Trophoblast cell (in vitro differentiated cells and primary cell): ENCODE measurements at regions not wholly inside any gene's neighbourhood (a gene's known extent, or its start where the extent isn't known, plus 50 kb on each side); places are given as distances from the start of the nearest gene placed in this dataset.

Experiments
- DNase-seq, 2 donors: peaks; one replicate each; pipeline ENCODE4 v3.0.0-alpha.2; 2016
- H2AFZ ChIP-seq: 2 replicates; pipeline ENCODE4 v1.6.1; 2013; ENCODE audit warnings: low read length, moderate library complexity, mild to moderate bottlenecking; ENCODE audit not compliant: insufficient read depth, poor library complexity
- H2AK5ac ChIP-seq: 2 replicates; pipeline ENCODE4 v1.6.1; 2013; ENCODE audit warnings: mild to moderate bottlenecking, low read length
- H2BK120ac ChIP-seq: 2 replicates; pipeline ENCODE4 v1.6.1; 2013; ENCODE audit warnings: low read length, mild to moderate bottlenecking, moderate library complexity; ENCODE audit not compliant: insufficient read depth, poor library complexity
- H2BK12ac ChIP-seq: 2 replicates; pipeline ENCODE4 v1.6.1; 2013; ENCODE audit warnings: mild to moderate bottlenecking, low read length, moderate library complexity
- H2BK5ac ChIP-seq: 2 replicates; pipeline ENCODE4 v1.6.1; 2013; ENCODE audit warnings: low read length, low read depth, moderate library complexity, mild to moderate bottlenecking; ENCODE audit not compliant: poor library complexity
- H3K14ac ChIP-seq: 2 replicates; pipeline ENCODE4 v1.6.1; 2013; ENCODE audit warnings: mild to moderate bottlenecking, low read length
- H3K18ac ChIP-seq: 2 replicates; pipeline ENCODE4 v1.6.1; 2013; ENCODE audit warnings: mild to moderate bottlenecking, low read length
- H3K23ac ChIP-seq: 2 replicates; pipeline ENCODE4 v1.6.1; 2013; ENCODE audit warnings: low read length
- H3K27ac ChIP-seq: 2 replicates; pipeline ENCODE4 v1.5.1; 2013; ENCODE audit warnings: low read depth, mild to moderate bottlenecking, inconsistent platforms, low read length, moderate library complexity
- H3K27me3 ChIP-seq: 2 replicates; pipeline ENCODE4 v1.6.1; 2013; ENCODE audit warnings: inconsistent platforms, mild to moderate bottlenecking, low read length, moderate library complexity; ENCODE audit not compliant: insufficient read depth
- H3K36me3 ChIP-seq, 2 experiments: 1 replicate in 1 of 2; 2 replicates in 1 of 2; pipeline ENCODE4 v1.6.1; 2013; ENCODE audit warnings: low read length in 2 of 2, mild to moderate bottlenecking in 2 of 2, moderate library complexity in 1 of 2; ENCODE audit not compliant: insufficient read depth in 2 of 2, control insufficient read depth in 1 of 2
- H3K4ac ChIP-seq: 2 replicates; pipeline ENCODE4 v1.6.1; 2013; ENCODE audit warnings: low read depth, mild to moderate bottlenecking, low read length, moderate library complexity
- H3K4me1 ChIP-seq, 2 experiments: 1 replicate in 1 of 2; 2 replicates in 1 of 2; pipeline ENCODE4 v1.6.1; 2013; ENCODE audit warnings: low read length in 2 of 2, mild to moderate bottlenecking in 2 of 2, moderate library complexity in 1 of 2; ENCODE audit not compliant: insufficient read depth in 2 of 2, control insufficient read depth in 1 of 2
- H3K4me2 ChIP-seq: 2 replicates; pipeline ENCODE4 v1.6.1; 2013; ENCODE audit warnings: inconsistent platforms, mild to moderate bottlenecking, low read length, moderate library complexity
- H3K4me3 ChIP-seq: 2 replicates; pipeline ENCODE4 v1.5.1; 2013; ENCODE audit warnings: mild to moderate bottlenecking, low read depth, low read length, inconsistent platforms
- H3K79me1 ChIP-seq: one replicate; pipeline ENCODE4 v1.6.1; 2013; ENCODE audit warnings: low read length
- H3K79me2 ChIP-seq: 2 replicates; pipeline ENCODE4 v1.6.1; 2013; ENCODE audit warnings: low read length, mild to moderate bottlenecking; ENCODE audit not compliant: control insufficient read depth, insufficient read depth, poor library complexity
- H3K9ac ChIP-seq: 2 replicates; pipeline ENCODE4 v1.6.1; 2013; ENCODE audit warnings: mild to moderate bottlenecking, low read length
- H3K9me3 ChIP-seq: 2 replicates; pipeline ENCODE4 v1.6.1; 2013; ENCODE audit warnings: low read depth, mild to moderate bottlenecking, control low read depth, inconsistent platforms, low read length; ENCODE audit not compliant: insufficient read depth
- H4K12ac ChIP-seq: 2 replicates; pipeline ENCODE4 v1.6.1; 2013; ENCODE audit warnings: low read depth, mild to moderate bottlenecking, low read length, moderate library complexity
- H4K8ac ChIP-seq: 2 replicates; pipeline ENCODE4 v1.6.1; 2013; ENCODE audit warnings: low read depth, mild to moderate bottlenecking, low read length, moderate library complexity
- H4K91ac ChIP-seq: one replicate; pipeline ENCODE4 v1.6.1; 2013; ENCODE audit warnings: low read depth, mild to moderate bottlenecking, low read length, moderate library complexity
- WGBS: extraction: QIAGEN DNeasy Blood & Tissue Kit; methylation state at CpG from one replicate; pipeline ENCODE4 v1.1.7; 2013; ENCODE audit warnings: missing lambda C conversion rate; ENCODE audit not compliant: insufficient read length, insufficient coverage; ENCODE audit errors: extremely low coverage; 5-methylcytosine and 5-hydroxymethylcytosine counted together

DNA sequence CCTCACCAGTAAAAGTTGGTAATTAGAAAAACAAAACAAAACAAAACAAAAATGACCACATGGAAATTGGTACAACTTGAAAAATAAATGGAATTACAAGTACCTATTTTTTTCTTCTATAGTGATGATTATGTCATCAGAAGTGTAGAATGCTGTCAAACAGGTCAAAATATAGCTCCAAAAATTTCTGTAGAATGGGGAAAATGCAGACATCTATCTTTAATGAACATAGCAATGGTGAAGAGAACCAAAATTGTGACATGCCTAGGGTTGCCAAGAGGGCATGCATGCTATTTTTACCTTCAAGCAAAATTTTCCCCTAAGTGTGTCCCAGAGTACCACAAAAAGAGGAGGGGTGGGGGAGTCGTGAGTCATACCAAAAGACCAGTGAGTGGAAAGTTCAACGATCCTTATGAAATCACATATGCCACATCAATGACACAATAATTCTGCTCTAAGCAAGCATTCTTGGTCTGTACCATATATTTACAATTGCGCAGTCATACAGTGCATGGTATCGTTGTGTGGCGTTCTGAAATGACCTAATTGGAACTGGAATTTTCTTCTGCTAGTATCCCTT, 1436.4 kb downstream of the SUCLG1 start:
- H4K91ac ChIP-seq: no peak overlapping the region
- no peaks in the 10 kb centered on the region for H3K4me1 ChIP-seq
- no peak overlapping the region for H2AK5ac ChIP-seq
- no peak overlapping the region for H2AFZ ChIP-seq
- no peak overlapping the region for H3K4me2 ChIP-seq
- no peak overlapping the region for H4K8ac ChIP-seq
- H3K9me3 ChIP-seq: no peaks in the 10 kb centered on the region
- no peaks in the 10 kb centered on the region for H3K36me3 ChIP-seq
- WGBS: no CpG with 5 or more reads among the region's 5 CpGs
- no peak overlapping the region for H2BK120ac ChIP-seq
- H3K4ac ChIP-seq: no peak overlapping the region
- H3K27me3 ChIP-seq: no peaks in the 10 kb centered on the region
- H3K79me2 ChIP-seq: no peaks in the 10 kb centered on the region
- H3K9ac ChIP-seq: no peak overlapping the region
- H3K4me3 ChIP-seq: no peak overlapping the region
- no peak overlapping the region for H4K12ac ChIP-seq
- H3K79me1 ChIP-seq: no peaks in the 10 kb centered on the region
- H3K14ac ChIP-seq: no peak overlapping the region
- peak; percentile 84 to 94 for DNase-seq
- H3K18ac ChIP-seq: no peak overlapping the region
- no peak overlapping the region for H3K23ac ChIP-seq
- H2BK12ac ChIP-seq: no peak overlapping the region
- H3K27ac ChIP-seq: no peak overlapping the region
- H2BK5ac ChIP-seq: no peak overlapping the region

- Histone ChIP-seq H3K79me1 (no peaks in the 10 kb centered on the region), H3K4me1 (no peaks in the 10 kb centered on the region), H3K4me3 (no peak overlapping the region), H3K79me2 (no peaks in the 10 kb centered on the region), H2AFZ (no peak overlapping the region), H3K36me3 (no peaks in the 10 kb centered on the region), H4K91ac (no peak overlapping the region), H3K23ac (no peak overlapping the region), H2BK5ac (no peak overlapping the region), H4K12ac (no peak overlapping the region), H3K18ac (no peak overlapping the region), H3K4ac (no peak overlapping the region), H2BK12ac (no peak overlapping the region), H3K9me3 (no peaks in the 10 kb centered on the region), H3K27ac (no peak overlapping the region), H3K4me2 (no peak overlapping the region), H3K9ac (no peak overlapping the region), H2BK120ac (no peak overlapping the region), H3K14ac (no peak overlapping the region), H2AK5ac (no peak overlapping the region), H4K8ac (no peak overlapping the region), H3K27me3 (no peaks in the 10 kb centered on the region)
- WGBS: no CpG with 5 or more reads among the region's 2 CpGs
- peak in 1 of 2 donors; percentile 14 for DNase-seq
These were observed 1441.6 kb downstream of the SUCLG1 start for GRCh38 chr2:83017366-83018090.

DNA sequence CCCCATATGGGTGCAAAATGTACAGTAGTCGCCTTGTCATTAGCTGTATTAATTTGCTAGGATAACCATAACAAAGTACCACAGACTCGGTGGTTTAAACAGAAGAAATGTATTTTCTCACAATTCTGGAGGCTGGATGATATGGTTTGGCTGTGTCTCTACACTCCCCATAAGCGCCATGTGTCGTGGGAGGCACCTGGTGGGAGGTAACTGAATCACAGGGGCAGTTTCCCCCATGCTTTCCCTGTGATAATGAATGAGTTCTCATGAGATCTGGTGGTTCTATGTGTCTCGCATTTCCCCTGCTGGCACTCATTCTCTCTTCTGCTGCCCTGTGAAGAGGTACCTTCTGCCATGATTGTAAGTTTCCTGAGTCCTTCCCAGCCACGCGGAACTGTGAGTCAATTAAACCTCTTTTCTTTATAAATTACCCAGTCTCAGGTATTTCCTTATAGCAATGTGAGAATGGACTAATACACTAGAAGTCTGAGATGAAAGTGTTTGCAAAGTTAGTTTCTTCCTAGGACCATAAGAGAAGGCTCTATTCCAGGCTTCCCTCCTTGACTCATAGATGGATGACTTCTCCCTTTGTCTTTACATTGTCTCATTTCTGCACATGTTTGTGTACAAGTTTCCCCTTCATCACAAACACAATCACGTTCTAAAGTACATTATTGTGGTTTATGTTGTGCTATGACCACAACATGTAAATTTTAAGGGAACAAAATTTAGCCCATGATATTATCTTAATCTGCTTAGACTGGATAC, 1442.6 kb downstream of the SUCLG1 start:
- Histone ChIP-seq H3K4ac (no peak overlapping the region), H4K8ac (no peak overlapping the region), H4K12ac (no peak overlapping the region), H2BK12ac (no peak overlapping the region), H2AK5ac (no peak overlapping the region), H3K9me3 (no peaks in the 10 kb centered on the region), H3K27ac (no peak overlapping the region), H3K4me2 (no peak overlapping the region), H3K79me2 (no peaks in the 10 kb centered on the region), H3K79me1 (no peaks in the 10 kb centered on the region), H2AFZ (no peak overlapping the region), H3K4me3 (no peak overlapping the region), H4K91ac (no peak overlapping the region), H2BK5ac (no peak overlapping the region), H3K36me3 (no peaks in the 10 kb centered on the region), H3K27me3 (no peaks in the 10 kb centered on the region), H3K4me1 (no peaks in the 10 kb centered on the region), H2BK120ac (no peak overlapping the region), H3K23ac (no peak overlapping the region), H3K9ac (no peak overlapping the region), H3K18ac (no peak overlapping the region), H3K14ac (no peak overlapping the region)
- no CpG with 5 or more reads among the region's 8 CpGs for WGBS
- no peak for DNase-seq

DNA sequence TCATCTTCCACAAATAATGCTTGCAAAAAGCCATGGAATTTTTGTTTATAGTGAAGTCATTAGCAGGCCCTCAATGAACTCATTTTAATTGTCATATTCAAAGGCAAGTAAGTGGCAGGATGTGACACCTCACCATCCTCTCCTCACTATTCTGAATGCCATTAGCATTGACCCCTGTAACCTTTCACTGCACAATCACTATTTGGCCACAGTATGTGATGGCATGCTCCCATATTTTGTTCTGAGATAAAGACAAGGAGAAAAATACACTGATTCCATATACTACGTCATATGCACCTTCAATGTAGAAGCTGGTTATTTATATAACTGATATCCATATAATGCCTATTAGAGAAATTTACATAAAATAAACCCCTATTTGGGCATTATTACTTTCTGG, 1443.2 kb downstream of the SUCLG1 start:
- no peak overlapping the region for H3K14ac ChIP-seq

More for the DNA sequence above, 1443.2 kb downstream of the SUCLG1 start:
- Histone ChIP-seq H2AFZ (no peak overlapping the region), H3K4me2 (no peak overlapping the region), H3K4ac (no peak overlapping the region), H3K4me3 (no peak overlapping the region), H2AK5ac (no peak overlapping the region), H3K36me3 (no peaks in the 10 kb centered on the region), H2BK12ac (no peak overlapping the region), H2BK120ac (no peak overlapping the region), H3K23ac (no peak overlapping the region), H3K18ac (no peak overlapping the region), H4K8ac (no peak overlapping the region), H3K9ac (no peak overlapping the region), H4K91ac (no peak overlapping the region), H3K4me1 (no peaks in the 10 kb centered on the region), H3K79me2 (no peaks in the 10 kb centered on the region), H2BK5ac (no peak overlapping the region), H3K9me3 (no peaks in the 10 kb centered on the region), H3K79me1 (no peaks in the 10 kb centered on the region), H4K12ac (no peak overlapping the region), H3K27ac (no peak overlapping the region), H3K27me3 (no peaks in the 10 kb centered on the region)
- no peak for DNase-seq
- WGBS: no CpG with 5 or more reads among the region's 1 CpG
